ENCODE measurements at regions not wholly inside any gene's neighbourhood (a gene's known extent, or its start where the extent isn't known, plus 50 kb on each side); places are given as distances from the start of the nearest gene placed in this dataset.

DNA sequence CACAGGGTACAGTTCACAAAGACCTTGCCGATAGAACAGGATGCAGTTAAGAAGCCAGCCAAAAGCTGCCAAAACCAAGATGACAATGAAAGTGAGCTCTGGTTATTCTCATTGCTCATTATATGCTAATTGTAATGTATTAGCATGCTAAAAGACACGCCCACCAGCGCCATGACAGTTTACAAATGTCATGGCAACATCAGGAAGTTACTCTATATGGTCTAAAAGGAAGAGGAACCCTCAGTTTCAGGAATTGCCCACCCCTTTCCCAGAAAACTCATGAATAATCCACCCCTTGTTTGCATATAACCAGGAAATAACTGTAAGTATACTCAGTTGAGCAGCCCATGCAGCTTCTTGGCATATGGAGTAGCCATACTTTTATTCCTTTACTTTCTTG is 748.7 kb downstream of the QKI start:
- Histone ChIP-seq H3K36me3 (replicated peaks; ENCODE audit: control insufficient read depth, insufficient read depth, low read length) (no peaks in the 10 kb centered on the region), H3K4me3 (ENCODE audit: insufficient read depth, low read depth, low read length) (no peak overlapping the region)

DNA sequence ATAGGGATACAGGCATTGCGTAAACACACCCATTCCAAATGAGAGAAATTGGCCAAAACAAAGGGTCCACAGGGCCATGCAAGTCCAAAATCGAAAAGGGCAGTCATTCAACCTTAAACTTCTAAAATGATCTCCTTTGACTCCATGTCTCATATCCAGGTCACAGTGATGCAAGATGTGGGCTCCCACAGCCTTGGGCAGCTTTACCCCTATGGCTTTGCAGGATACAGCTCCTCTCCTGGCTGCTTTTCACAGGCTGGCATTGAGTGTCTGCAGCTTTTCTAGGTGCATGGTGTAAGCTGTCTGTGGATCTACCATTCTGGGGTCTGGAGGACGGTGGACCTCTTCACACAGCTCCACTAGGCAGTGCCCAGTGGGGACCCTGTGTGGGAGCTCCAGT is 744.5 kb downstream of the QKI start:
- no peak for DNase-seq
- no peaks in the 10 kb centered on the region for H3K36me3 ChIP-seq (replicated peaks; ENCODE audit: control insufficient read depth, insufficient read depth, low read length)
- no peak overlapping the region for H3K4me3 ChIP-seq (ENCODE audit: insufficient read depth, low read depth, low read length)
- no peaks in the 10 kb centered on the region for H3K27me3 ChIP-seq (ENCODE audit: control insufficient read depth, insufficient read depth, low read length)

More for the DNA sequence above, 748.7 kb downstream of the QKI start:
- DNase-seq = no peak
- H3K27me3 ChIP-seq (ENCODE audit: control insufficient read depth, insufficient read depth, low read length) = no peaks in the 10 kb centered on the region

DNA sequence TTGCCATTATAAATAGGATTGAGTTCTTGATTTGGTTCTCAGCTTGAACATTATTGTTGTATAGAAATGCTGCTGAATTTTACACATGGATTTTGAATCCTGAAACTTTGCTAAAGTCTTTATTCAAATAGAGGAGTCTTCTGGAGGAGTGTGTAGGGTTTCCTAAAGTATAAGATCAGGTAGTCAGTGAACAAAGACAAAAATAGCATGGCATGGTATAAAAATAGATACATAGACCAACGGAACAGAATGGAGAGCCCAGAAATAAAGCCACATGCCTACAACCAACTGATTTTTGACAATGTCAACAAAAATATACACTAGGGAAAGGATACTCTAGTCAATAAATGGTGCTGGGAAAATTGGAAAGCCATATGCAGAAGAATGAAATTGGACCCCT is 740.1 kb downstream of the QKI start:
- DNase-seq = no peak
- Histone ChIP-seq H3K27me3 (ENCODE audit: control insufficient read depth, insufficient read depth, low read length) (no peaks in the 10 kb centered on the region), H3K4me3 (ENCODE audit: insufficient read depth, low read depth, low read length) (no peak overlapping the region), H3K36me3 (replicated peaks; ENCODE audit: control insufficient read depth, insufficient read depth, low read length) (no peaks in the 10 kb centered on the region)

DNA sequence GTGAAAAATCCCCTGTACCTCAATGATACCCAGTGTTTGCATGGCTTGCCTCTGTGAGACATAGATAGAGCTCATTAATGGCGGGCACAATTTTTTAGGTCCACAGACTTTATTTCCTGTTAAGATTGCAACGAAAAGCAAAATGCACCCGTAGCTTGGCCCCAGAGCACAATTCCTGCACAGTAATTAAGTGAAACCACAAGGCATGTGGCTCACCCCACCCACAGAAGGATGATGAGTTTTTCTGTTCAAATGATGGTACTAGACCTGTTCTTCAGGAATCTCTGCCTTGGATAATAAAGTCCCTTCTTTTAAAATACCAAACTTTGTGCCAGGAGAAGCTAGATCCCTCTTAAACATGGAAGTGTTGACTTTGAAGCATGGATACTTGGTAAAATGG is 738.1 kb downstream of the QKI start:
- Histone ChIP-seq H3K36me3 (replicated peaks; ENCODE audit: control insufficient read depth, insufficient read depth, low read length) (no peaks in the 10 kb centered on the region), H3K4me3 (ENCODE audit: insufficient read depth, low read depth, low read length) (no peak overlapping the region), H3K27me3 (ENCODE audit: control insufficient read depth, insufficient read depth, low read length) (no peaks in the 10 kb centered on the region)
- no peak for DNase-seq

DNA sequence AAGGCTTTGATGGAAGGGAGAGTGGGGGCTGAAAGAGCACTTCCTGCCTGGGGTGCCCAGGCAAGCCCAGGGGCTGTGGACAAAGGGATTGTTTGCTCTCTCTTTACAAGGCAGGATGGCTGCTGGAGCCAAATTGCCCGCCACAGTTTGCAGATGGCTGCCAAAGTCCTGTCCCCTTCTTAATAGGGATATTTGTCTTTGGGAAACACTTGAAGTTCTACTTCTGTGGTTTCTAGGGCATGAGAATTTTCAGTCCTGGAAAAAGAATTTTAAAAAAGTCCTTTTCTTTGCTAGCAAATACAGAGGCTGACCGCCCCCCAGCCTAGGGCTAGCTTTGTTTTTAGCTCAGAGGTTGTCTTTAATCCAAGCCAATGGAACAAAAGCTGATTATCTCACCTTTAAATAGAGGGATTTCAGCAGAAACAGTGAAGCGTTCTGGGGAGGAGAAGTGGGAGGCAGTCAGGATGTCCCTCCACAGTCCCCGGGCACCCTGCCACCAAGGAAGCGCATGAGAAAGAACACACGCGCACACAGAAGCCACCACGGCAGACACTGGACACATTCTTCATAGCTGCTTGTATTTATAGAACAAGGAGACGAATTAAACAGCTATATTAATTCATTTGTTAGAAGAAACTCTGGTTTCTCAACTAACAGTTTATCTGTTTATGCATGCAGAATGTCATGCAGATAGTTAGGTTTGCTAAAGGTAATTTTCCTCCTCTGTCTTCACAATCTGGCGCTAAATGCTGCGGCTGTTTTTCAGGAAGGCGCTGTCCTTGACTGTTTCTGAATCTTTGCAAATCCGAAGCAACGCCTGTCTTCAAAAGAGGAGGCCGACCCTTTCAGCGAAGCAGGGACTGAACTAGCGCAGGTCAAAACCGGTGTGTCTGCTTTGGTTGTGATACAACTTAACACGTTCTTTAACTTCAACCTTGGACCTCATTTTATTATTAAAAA is 736.9 kb downstream of the QKI start:
- no peak overlapping the region for H3K4me3 ChIP-seq (ENCODE audit: insufficient read depth, low read depth, low read length)
- DNase-seq = no peak
- no peaks in the 10 kb centered on the region for H3K27me3 ChIP-seq (ENCODE audit: control insufficient read depth, insufficient read depth, low read length)
- H3K36me3 ChIP-seq (replicated peaks; ENCODE audit: control insufficient read depth, insufficient read depth, low read length) = no peaks in the 10 kb centered on the region

DNA sequence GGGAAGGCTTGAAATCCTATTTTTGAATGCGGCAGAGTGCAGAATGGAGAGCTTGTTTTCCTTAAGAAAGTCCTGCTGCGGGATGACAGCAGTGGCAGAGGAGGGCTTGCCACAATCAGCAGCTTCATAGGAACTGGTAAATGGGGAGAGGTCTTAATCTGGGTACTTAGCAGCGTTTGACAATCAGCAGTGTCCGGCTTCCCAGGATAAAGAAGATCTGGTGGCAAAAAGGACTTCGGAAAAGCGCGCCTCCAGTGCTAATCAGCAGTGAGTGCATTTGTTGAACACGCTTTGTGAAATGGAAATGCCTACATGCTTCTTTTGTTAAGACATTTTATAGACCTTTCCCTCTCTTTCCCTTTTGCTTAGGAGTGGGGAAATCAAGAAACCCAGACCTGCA is 735.7 kb downstream of the QKI start:
- H3K4me3 ChIP-seq (ENCODE audit: insufficient read depth, low read depth, low read length) = no peak overlapping the region
- DNase-seq = no peak
- H3K36me3 ChIP-seq (replicated peaks; ENCODE audit: control insufficient read depth, insufficient read depth, low read length) = no peaks in the 10 kb centered on the region
- no peaks in the 10 kb centered on the region for H3K27me3 ChIP-seq (ENCODE audit: control insufficient read depth, insufficient read depth, low read length)

DNA sequence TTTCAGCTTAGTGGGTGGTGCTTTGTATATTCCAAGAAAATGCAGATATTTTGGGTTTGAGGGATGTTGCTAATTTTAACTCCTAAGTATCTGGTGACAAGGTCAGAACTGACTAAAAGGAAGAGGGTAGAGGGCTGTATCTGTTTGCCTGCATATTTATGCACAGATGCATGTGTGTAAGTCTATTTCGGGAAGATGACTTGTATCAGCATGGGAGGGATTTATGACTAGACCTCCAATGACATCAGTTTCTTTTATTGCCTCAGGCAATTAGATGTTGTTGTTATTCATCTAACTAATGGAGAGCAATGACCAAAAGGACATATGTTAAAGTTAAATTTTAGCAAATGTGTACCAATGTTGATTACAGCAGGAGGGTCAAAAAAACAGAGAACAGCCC is 734.3 kb downstream of the QKI start:
- no peak for DNase-seq
- H3K36me3 ChIP-seq (replicated peaks; ENCODE audit: control insufficient read depth, insufficient read depth, low read length) = no peaks in the 10 kb centered on the region
- H3K4me3 ChIP-seq (ENCODE audit: insufficient read depth, low read depth, low read length) = no peak overlapping the region
- no peaks in the 10 kb centered on the region for H3K27me3 ChIP-seq (ENCODE audit: control insufficient read depth, insufficient read depth, low read length)

DNA sequence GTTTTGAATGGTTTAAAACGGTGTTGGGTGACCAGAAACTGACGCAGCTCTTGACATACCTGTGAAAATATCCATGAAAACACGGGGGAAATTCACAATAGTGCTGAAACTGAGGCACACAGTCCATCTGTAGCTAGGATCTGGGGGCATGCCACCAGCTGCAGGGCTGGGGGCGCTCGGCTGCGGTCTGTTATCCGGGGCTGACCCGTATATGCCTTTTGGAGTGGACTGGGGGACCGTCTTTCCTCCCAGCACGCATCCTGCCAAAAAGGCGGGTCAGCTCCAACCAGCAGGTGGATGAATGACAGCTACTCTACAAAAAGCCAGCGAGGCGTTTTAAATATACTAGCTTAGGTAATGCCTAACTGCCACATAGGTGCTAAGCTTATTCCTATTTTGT is 729.8 kb downstream of the QKI start:
- no peak overlapping the region for H3K4me3 ChIP-seq (ENCODE audit: insufficient read depth, low read depth, low read length)
- H3K36me3 ChIP-seq (replicated peaks; ENCODE audit: control insufficient read depth, insufficient read depth, low read length) = no peaks in the 10 kb centered on the region
- DNase-seq = no peak
- no peaks in the 10 kb centered on the region for H3K27me3 ChIP-seq (ENCODE audit: control insufficient read depth, insufficient read depth, low read length)

DNA sequence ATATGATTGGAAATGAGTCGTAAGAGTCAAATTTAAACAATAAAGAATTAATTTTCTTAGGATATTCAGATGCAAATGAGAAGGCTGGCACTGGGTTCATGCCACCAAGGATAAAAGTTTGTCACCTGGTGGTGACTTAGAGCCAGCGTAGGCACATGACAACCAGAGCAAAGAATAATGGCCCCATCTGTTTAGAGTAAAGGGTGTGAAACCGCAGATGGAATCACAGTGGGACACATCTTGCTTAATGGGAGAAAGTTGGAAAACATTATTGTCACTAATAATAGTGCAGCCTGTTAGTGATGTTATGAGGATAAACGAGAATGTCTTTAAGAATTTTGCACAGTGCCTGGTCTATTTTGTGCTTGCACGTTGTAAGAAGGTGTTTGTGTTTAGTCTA is 727.8 kb downstream of the QKI start:
- no peaks in the 10 kb centered on the region for H3K27me3 ChIP-seq (ENCODE audit: control insufficient read depth, insufficient read depth, low read length)
- no peaks in the 10 kb centered on the region for H3K36me3 ChIP-seq (replicated peaks; ENCODE audit: control insufficient read depth, insufficient read depth, low read length)
- no peak overlapping the region for H3K4me3 ChIP-seq (ENCODE audit: insufficient read depth, low read depth, low read length)
- DNase-seq = no peak

DNA sequence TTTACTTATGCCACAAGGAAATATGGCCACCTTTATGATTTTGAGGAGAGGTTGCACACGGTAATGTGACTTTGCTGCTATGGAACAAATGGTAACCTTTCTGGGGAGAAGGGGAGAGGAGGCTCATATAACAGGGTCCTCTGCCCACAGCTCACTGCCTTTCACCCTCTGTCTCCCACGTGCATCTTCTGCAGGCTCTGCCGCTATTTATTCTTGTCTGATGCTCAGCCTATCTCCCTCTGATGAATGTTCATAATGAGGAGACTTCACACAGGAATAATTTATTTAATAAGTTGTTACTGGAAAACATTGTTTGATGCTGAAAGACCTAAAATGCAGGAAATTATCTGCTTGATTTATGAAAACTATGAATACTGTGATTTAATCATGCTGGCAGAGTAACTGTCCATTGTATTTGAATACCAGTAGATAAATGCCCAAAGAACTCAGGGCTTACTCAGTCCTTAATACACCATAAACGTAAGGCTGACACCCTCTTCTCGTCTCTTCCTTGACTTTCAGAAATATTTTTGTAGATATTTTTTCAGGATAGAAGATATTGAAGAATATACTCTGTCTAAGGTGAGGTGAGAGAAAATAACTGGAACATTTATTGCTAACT is 721.1 kb downstream of the QKI start:
- Histone ChIP-seq H3K27me3 (ENCODE audit: control insufficient read depth, insufficient read depth, low read length) (no peaks in the 10 kb centered on the region), H3K36me3 (replicated peaks; ENCODE audit: control insufficient read depth, insufficient read depth, low read length) (no peaks in the 10 kb centered on the region), H3K4me3 (ENCODE audit: insufficient read depth, low read depth, low read length) (no peak overlapping the region)
- DNase-seq = no peak

DNA sequence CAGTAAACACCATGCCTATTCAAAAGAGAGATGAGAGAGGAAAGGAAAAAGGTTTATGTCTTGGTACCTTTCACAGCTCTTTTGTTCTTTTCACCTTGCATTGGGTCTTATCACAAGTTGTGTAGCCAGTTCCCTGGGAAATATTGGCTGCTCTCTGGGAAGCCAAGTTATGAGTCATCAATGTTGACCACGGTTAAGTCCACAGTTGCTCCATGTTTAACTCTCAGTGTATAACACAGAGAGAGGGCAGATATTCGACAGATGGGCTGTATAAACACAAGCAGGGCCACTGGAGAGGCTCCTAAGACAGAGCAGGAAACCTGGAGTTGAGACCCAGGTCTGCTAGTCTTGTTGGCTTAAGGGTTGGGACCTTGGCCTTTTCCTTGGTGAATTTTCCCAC is 718.6 kb downstream of the QKI start:
- H3K36me3 ChIP-seq (replicated peaks; ENCODE audit: control insufficient read depth, insufficient read depth, low read length) = no peaks in the 10 kb centered on the region
- no peak for DNase-seq
- H3K27me3 ChIP-seq (ENCODE audit: control insufficient read depth, insufficient read depth, low read length) = no peaks in the 10 kb centered on the region
- H3K4me3 ChIP-seq (ENCODE audit: insufficient read depth, low read depth, low read length) = no peak overlapping the region

DNA sequence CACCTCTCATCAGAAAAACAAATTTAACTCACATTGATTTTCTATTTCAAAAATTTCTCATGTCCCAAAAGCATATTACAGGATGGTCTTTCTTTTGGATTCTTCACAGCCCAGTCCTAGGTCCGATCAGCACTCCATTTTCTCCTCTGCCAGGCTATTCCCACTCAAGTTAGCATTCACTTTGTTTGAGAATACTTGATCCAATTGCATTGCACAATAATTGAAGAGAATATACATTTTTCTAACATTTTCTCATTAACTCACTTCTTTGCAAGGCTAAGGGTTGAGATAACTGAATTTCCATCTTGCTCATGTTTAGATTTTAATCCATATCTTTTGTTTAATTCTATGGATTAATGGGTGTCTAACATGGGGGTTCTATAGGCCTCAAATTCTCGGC is 716.1 kb downstream of the QKI start:
- DNase-seq = no peak
- no peak overlapping the region for H3K4me3 ChIP-seq (ENCODE audit: insufficient read depth, low read depth, low read length)
- H3K27me3 ChIP-seq (ENCODE audit: control insufficient read depth, insufficient read depth, low read length) = no peaks in the 10 kb centered on the region
- no peaks in the 10 kb centered on the region for H3K36me3 ChIP-seq (replicated peaks; ENCODE audit: control insufficient read depth, insufficient read depth, low read length)

DNA sequence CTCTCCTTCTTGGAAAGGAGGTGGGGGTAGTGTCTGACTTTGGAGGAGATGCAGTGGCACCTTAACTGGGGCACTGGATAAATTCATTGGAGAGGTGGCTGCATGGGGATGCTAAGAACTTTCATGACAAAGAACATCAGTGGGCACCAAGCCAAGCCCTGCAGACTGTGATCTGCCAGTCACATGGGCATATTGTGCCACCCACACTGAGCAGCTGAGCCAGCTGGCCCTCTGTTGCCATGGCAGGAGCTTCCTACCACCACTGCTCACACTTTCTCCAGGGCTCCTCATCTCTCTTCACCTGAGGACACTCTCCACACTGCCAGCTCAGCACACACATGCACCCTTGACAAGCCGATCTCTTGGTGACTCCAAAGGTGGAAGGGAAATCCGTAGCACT is 715.6 kb downstream of the QKI start:
- DNase-seq = no peak
- Histone ChIP-seq H3K27me3 (ENCODE audit: control insufficient read depth, insufficient read depth, low read length) (no peaks in the 10 kb centered on the region), H3K36me3 (replicated peaks; ENCODE audit: control insufficient read depth, insufficient read depth, low read length) (no peaks in the 10 kb centered on the region), H3K4me3 (ENCODE audit: insufficient read depth, low read depth, low read length) (no peak overlapping the region)

DNA sequence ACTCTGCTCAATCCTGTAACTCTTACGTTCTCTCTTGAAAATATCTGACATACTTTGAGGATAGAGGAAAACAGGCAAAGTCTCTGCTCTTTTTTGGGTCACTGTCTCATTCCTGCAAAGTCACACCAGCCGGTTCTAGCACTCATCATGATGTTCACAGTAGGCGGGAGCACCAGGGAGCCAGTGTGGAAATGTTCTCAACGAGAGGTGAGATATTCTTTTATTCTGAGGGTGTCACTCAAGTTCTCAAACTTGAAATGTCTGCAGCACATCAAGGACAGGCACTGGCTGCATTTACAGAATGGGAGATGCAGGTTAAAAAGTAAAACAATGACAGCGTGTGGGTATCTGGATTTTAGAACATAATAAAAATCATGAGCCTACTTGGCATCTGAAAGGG is 714.7 kb downstream of the QKI start:
- H3K27me3 ChIP-seq (ENCODE audit: control insufficient read depth, insufficient read depth, low read length) = no peaks in the 10 kb centered on the region

DNA sequence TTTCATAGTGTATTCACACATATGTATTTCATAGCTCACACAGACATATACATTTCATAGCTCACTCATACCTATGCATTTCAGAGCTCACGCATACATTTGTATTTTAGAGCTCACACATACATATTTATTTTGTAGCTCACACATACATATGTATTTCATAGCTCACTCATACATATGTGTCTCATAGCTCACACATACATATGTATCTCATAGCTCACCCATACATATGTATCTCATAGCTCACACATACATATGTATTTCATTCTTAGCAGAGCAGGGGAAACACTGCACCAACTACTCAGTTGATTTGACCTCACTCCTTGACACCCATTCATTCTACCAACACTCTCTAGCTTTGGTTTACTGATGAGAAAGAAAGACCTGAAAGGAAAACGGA is 713.6 kb downstream of the QKI start:
- DNase-seq = no peak
- Histone ChIP-seq H3K36me3 (replicated peaks; ENCODE audit: control insufficient read depth, insufficient read depth, low read length) (no peaks in the 10 kb centered on the region), H3K27me3 (ENCODE audit: control insufficient read depth, insufficient read depth, low read length) (no peaks in the 10 kb centered on the region), H3K4me3 (ENCODE audit: insufficient read depth, low read depth, low read length) (no peak overlapping the region)

More for the DNA sequence above, 714.7 kb downstream of the QKI start:
- H3K4me3 ChIP-seq (ENCODE audit: insufficient read depth, low read depth, low read length) = no peak overlapping the region
- DNase-seq = no peak
- H3K36me3 ChIP-seq (replicated peaks; ENCODE audit: control insufficient read depth, insufficient read depth, low read length) = no peaks in the 10 kb centered on the region
